ENCODE measurements at regions not wholly inside any gene's neighbourhood (a gene's known extent, or its start where the extent isn't known, plus 50 kb on each side); places are given as distances from the start of the nearest gene placed in this dataset.

DNA sequence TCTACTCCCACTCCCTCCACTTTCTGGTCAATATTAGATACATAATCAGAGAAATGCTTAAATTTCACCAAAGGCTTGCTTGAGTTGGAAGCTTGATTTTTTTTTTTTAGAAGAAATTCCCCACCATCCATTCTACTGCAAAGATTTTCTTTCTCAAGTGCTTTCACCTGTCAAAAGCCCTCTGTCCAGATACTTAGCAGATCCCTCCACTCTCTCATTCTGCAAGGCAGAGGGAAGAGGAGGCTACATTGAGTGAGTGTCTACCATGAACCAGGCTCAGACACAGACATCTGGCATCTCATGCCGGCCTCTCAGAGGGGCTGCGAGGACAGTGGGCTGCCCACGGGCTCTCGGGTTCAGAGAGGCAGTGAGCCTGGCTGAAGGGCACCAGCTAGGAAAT, 127.6 kb upstream of the GSC start:
- TF ChIP-seq USF2 (CRISPR knock-in tag; IDR thresholded peaks at IDR 0.05) (no peak), MAX (CRISPR knock-in tag; IDR thresholded peaks at IDR 0.05) (no peak), PREB (CRISPR knock-in tag; IDR thresholded peaks at IDR 0.05; ENCODE audit: borderline replicate concordance) (no peak)
- TF ChIP-seq, protein P1, sequence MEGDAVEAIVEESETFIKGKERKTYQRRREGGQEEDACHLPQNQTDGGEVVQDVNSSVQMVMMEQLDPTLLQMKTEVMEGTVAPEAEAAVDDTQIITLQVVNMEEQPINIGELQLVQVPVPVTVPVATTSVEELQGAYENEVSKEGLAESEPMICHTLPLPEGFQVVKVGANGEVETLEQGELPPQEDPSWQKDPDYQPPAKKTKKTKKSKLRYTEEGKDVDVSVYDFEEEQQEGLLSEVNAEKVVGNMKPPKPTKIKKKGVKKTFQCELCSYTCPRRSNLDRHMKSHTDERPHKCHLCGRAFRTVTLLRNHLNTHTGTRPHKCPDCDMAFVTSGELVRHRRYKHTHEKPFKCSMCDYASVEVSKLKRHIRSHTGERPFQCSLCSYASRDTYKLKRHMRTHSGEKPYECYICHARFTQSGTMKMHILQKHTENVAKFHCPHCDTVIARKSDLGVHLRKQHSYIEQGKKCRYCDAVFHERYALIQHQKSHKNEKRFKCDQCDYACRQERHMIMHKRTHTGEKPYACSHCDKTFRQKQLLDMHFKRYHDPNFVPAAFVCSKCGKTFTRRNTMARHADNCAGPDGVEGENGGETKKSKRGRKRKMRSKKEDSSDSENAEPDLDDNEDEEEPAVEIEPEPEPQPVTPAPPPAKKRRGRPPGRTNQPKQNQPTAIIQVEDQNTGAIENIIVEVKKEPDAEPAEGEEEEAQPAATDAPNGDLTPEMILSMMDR (IDR thresholded peaks at IDR 0.05): no peak

Data from WTC11 (cell line).